ENCODE measurements at regions not wholly inside any gene's neighbourhood (a gene's known extent, or its start where the extent isn't known, plus 50 kb on each side); places are given as distances from the start of the nearest gene placed in this dataset.
"Not testable (repeated sequence)": the region's sequence is repeated elsewhere in the genome, so short reads cannot be mapped to it uniquely, and the experiment has no call there.

DNA sequence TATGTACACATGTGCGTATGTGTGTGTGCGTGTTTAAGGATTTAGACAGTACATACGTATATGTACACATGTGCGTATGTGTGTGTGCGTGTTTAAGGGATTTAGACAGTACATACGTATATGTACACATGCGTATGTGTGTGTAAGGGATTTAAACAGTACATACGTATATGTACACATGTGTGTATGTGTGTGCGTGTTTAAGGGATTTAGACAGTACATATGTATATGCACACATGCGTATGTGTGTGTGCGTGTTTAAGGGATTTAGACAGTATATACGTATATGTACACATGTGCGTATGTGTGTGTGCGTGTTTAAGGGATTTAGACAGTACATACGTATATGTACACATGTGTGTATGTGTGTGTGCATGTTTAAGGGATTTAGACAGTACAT lies 102.1 kb upstream of the ALKAL2 start:
- not testable (repeated sequence) for ATAC-seq
- peak; percentile 84; the same call in 1 of the 2 replicates for TF ChIP-seq PPARA (CRISPR knock-in tag; IDR thresholded peaks at IDR 0.05; ENCODE audit: borderline replicate concordance)

DNA sequence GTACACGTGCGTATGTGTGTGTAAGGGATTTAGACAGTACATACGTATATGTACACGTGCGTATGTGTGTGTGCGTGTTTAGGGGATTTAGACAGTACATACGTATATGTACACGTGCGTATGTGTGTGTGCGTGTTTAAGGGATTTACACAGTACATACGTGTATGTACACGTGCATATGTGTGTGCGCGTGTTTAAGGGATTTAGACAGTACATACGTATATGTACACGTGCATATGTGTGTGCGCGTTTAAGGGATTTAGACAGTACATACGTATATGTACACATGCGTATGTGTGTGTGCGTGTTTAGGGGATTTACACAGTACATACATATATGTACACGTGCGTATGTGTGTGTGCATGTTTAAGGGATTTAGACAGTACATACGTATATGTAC lies 100.9 kb upstream of the ALKAL2 start:
- not testable (repeated sequence) for ATAC-seq

DNA sequence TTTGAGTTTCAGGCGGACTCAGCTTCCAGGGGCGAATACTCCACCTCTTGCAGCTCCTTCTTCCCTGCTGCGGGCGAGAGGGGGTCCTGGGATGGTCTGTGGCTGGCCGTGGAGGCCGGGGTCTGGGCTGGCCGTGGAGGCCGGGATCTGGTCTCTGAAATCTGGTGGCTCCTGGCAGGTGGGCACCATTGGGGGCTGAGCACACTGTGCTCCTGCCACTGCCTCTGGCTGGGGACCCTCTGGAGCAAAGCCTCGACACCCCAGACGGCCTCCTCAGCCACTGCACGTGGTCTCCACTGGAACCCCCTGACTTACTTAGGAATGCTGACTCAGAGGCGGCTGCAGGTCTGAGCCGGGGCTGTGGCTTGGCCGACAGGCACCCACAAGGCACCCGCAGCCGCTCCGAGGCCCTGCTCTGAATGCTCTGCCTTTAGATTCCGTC lies 100.1 kb upstream of the ALKAL2 start:
- ATAC-seq = no peak
- TF ChIP-seq TCF4 (CRISPR knock-in tag; IDR thresholded peaks at IDR 0.05; ENCODE audit: borderline replicate concordance) (no peak), ARNTL (CRISPR knock-in tag; IDR thresholded peaks at IDR 0.05; ENCODE audit: borderline replicate concordance, low read depth) (no peak), TOX (CRISPR knock-in tag; IDR thresholded peaks at IDR 0.05; ENCODE audit: borderline replicate concordance) (no peak), ZC3H10 (CRISPR knock-in tag; IDR thresholded peaks at IDR 0.05) (no peak), ZNF565 (CRISPR knock-in tag; conservative IDR thresholded peaks at IDR 0.05; ENCODE audit: low read depth) (no peak)
- TF ChIP-seq, protein P1, sequence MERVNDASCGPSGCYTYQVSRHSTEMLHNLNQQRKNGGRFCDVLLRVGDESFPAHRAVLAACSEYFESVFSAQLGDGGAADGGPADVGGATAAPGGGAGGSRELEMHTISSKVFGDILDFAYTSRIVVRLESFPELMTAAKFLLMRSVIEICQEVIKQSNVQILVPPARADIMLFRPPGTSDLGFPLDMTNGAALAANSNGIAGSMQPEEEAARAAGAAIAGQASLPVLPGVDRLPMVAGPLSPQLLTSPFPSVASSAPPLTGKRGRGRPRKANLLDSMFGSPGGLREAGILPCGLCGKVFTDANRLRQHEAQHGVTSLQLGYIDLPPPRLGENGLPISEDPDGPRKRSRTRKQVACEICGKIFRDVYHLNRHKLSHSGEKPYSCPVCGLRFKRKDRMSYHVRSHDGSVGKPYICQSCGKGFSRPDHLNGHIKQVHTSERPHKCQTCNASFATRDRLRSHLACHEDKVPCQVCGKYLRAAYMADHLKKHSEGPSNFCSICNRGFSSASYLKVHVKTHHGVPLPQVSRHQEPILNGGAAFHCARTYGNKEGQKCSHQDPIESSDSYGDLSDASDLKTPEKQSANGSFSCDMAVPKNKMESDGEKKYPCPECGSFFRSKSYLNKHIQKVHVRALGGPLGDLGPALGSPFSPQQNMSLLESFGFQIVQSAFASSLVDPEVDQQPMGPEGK (CRISPR knock-in tag; IDR thresholded peaks at IDR 0.05; ENCODE audit: borderline replicate concordance) = no peak

DNA sequence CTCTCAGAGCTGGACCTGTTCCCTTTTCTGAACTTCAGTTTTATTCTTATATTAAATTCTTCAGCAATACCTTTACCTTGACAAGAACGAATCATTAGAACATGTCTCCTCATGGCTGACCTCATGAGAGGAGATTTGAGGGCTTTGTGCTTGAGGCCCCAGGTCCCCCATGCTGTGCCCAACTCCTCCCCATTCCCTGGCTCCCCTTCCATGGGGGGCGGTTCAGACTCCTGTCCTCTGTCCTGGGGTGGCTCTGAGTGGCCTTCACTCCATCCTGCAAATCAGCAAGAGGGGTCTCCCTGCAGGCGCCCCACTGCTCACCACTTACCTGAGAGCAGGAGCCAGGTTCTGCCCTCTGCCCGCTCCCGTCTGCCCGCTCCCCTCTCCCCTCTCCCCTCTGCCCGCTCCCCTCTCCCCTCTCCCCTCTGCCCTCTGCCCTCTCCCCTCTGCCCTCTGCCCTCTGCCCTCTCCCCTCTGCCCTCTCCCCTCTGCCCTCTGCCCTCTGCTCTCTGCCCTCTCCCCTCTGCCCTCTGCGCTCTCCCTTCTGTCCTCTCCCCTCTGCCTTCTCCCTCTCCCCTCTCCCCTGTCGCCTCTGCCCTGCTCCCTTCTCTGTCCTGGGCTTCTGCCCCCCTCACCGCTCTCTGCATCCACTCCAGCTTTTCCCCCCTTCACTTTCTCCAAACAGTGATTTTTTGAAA lies 98.7 kb upstream of the ALKAL2 start:
- TF ChIP-seq BACH2 (CRISPR knock-in tag; IDR thresholded peaks at IDR 0.05; ENCODE audit: borderline replicate concordance) (no peak), ZNF565 (CRISPR knock-in tag; conservative IDR thresholded peaks at IDR 0.05; ENCODE audit: low read depth) (no peak), RARB (CRISPR knock-in tag; IDR thresholded peaks at IDR 0.05) (no peak), GLIS3 (CRISPR knock-in tag; IDR thresholded peaks at IDR 0.05) (no peak), PPARA (CRISPR knock-in tag; IDR thresholded peaks at IDR 0.05; ENCODE audit: borderline replicate concordance) (no peak), ZNF8 (CRISPR knock-in tag; IDR thresholded peaks at IDR 0.05) (no peak), ESRRG (CRISPR knock-in tag; IDR thresholded peaks at IDR 0.05) (no peak)
- ATAC-seq = no peak

DNA sequence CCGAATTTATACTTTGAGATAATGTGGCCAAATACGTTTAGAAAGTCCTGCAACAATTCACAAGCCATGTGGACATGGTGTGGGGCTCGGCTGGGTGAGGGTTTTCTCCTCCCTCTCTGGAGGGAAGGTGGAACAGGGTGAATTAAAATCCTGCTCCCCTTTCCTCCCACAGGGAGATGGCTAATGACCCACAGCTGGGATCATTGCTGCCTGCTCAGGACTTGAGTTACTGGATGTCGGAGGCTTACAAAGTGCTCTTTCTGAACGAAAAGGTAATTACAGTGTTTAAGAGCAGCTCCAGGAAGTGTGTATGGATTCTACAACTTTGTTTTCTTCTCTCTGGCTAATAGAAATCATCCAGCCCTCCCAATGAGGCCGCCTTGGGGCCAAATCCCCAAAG lies 97.9 kb upstream of the ALKAL2 start:
- TF ChIP-seq, protein P2, sequence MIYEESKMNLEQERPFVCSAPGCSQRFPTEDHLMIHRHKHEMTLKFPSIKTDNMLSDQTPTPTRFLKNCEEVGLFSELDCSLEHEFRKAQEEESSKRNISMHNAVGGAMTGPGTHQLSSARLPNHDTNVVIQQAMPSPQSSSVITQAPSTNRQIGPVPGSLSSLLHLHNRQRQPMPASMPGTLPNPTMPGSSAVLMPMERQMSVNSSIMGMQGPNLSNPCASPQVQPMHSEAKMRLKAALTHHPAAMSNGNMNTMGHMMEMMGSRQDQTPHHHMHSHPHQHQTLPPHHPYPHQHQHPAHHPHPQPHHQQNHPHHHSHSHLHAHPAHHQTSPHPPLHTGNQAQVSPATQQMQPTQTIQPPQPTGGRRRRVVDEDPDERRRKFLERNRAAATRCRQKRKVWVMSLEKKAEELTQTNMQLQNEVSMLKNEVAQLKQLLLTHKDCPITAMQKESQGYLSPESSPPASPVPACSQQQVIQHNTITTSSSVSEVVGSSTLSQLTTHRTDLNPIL (CRISPR knock-in tag; IDR thresholded peaks at IDR 0.05; ENCODE audit: low read depth) = no peak
- TF ChIP-seq ISL1 (CRISPR knock-in tag; IDR thresholded peaks at IDR 0.05) (no peak), ZFP3 (CRISPR knock-in tag; IDR thresholded peaks at IDR 0.05) (no peak), OSR1 (CRISPR knock-in tag; IDR thresholded peaks at IDR 0.05) (no peak), CSDC2 (CRISPR knock-in tag; IDR thresholded peaks at IDR 0.05) (no peak), TCF4 (CRISPR knock-in tag; IDR thresholded peaks at IDR 0.05; ENCODE audit: borderline replicate concordance) (no peak)
- TF ChIP-seq, protein P3, sequence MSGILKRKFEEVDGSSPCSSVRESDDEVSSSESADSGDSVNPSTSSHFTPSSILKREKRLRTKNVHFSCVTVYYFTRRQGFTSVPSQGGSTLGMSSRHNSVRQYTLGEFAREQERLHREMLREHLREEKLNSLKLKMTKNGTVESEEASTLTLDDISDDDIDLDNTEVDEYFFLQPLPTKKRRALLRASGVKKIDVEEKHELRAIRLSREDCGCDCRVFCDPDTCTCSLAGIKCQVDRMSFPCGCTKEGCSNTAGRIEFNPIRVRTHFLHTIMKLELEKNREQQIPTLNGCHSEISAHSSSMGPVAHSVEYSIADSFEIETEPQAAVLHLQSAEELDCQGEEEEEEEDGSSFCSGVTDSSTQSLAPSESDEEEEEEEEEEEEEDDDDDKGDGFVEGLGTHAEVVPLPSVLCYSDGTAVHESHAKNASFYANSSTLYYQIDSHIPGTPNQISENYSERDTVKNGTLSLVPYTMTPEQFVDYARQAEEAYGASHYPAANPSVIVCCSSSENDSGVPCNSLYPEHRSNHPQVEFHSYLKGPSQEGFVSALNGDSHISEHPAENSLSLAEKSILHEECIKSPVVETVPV (CRISPR knock-in tag; IDR thresholded peaks at IDR 0.05) = no peak
- ATAC-seq = no peak

DNA sequence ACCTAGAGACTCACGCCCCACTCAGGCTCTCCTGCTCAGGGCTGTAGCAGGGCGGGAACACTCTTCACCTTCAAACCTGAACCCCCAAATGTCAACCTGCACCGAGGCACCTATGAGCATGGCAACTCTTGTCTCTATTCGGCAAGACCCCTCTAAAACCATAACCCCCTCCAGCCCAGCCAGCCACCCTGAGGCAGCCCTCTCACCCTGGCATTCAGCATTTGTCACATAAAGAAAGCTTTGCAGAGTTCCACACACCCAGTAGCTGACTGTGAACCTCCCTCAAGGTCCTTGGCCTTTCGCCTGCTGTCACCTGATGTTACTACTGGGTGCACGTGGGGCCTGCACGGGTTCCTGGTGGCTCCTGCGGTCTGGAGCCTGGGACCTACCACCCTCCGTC lies 97.2 kb upstream of the ALKAL2 start:
- ATAC-seq = no peak
- TF ChIP-seq ZFP3 (CRISPR knock-in tag; IDR thresholded peaks at IDR 0.05) (no peak), RARB (CRISPR knock-in tag; IDR thresholded peaks at IDR 0.05) (no peak), GLIS3 (CRISPR knock-in tag; IDR thresholded peaks at IDR 0.05) (no peak)

DNA sequence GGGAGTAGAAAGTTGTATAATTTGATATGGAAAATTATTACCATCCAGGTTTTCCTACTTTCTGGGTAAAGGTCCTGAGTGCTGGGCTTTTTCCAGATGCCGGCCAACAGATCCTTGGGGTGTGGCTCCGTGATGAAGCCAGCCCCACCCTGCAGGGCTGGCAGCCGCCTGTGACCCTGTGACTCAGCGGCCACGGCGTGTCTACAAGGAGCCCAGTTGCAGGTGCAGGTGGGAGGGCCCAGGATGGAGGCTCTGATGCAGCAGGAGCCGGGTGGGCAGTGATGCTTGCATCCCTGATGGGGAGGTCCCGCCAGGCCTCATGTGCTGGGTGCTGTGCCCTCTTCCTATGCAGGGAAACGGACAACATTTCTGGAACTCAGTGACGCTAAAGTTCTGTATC lies 96.0 kb upstream of the ALKAL2 start:
- TF ChIP-seq ZNF70 (CRISPR knock-in tag; IDR thresholded peaks at IDR 0.05) (no peak), RARB (CRISPR knock-in tag; IDR thresholded peaks at IDR 0.05) (no peak), TOX (CRISPR knock-in tag; IDR thresholded peaks at IDR 0.05; ENCODE audit: borderline replicate concordance) (no peak), ESRRG (CRISPR knock-in tag; IDR thresholded peaks at IDR 0.05) (no peak), ZNF8 (CRISPR knock-in tag; IDR thresholded peaks at IDR 0.05) (no peak)
- TF ChIP-seq, protein P4, sequence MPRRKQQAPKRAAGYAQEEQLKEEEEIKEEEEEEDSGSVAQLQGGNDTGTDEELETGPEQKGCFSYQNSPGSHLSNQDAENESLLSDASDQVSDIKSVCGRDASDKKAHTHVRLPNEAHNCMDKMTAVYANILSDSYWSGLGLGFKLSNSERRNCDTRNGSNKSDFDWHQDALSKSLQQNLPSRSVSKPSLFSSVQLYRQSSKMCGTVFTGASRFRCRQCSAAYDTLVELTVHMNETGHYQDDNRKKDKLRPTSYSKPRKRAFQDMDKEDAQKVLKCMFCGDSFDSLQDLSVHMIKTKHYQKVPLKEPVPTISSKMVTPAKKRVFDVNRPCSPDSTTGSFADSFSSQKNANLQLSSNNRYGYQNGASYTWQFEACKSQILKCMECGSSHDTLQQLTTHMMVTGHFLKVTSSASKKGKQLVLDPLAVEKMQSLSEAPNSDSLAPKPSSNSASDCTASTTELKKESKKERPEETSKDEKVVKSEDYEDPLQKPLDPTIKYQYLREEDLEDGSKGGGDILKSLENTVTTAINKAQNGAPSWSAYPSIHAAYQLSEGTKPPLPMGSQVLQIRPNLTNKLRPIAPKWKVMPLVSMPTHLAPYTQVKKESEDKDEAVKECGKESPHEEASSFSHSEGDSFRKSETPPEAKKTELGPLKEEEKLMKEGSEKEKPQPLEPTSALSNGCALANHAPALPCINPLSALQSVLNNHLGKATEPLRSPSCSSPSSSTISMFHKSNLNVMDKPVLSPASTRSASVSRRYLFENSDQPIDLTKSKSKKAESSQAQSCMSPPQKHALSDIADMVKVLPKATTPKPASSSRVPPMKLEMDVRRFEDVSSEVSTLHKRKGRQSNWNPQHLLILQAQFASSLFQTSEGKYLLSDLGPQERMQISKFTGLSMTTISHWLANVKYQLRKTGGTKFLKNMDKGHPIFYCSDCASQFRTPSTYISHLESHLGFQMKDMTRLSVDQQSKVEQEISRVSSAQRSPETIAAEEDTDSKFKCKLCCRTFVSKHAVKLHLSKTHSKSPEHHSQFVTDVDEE (CRISPR knock-in tag; IDR thresholded peaks at IDR 0.05) = no peak
- TF ChIP-seq, protein P1 (CRISPR knock-in tag; IDR thresholded peaks at IDR 0.05; ENCODE audit: borderline replicate concordance) = no peak
- ATAC-seq = no peak
